A549 (cell line): ENCODE measurements at regions not wholly inside any gene's neighbourhood (a gene's known extent, or its start where the extent isn't known, plus 50 kb on each side); places are given as distances from the start of the nearest gene placed in this dataset.

Source experiments
- CBX2 ChIP-seq: fragments of 200-600 bp; sonication (generic); IDR thresholded peaks from 2 replicates; pipeline ENCODE4 v1.6.1; 2016; ENCODE audit warnings: low read depth, mild to moderate bottlenecking, borderline replicate concordance
- CEBPB ChIP-seq, 2 experiments: fragments of >200 bp in 1 of 2; sonication (Bioruptor Twin) in 1 of 2; formaldehyde crosslinking in 1 of 2; IDR thresholded peaks; 2 replicates each; pipeline ENCODE4 v1.6.1; 2012 to 2016
- EHMT2 ChIP-seq: fragments of 200-600 bp; sonication (generic); IDR thresholded peaks from 2 replicates; pipeline ENCODE4 v1.6.1; 2016; ENCODE audit warnings: antibody characterized with exemption, low read depth, mild to moderate bottlenecking, moderate library complexity
- EP300 ChIP-seq, 2 experiments: fragments of >200 bp; sonication (Bioruptor Twin); formaldehyde crosslinking; IDR thresholded peaks; 2 replicates in 1 of 2; 3 replicates in 1 of 2; pipeline ENCODE4 v1.6.1; 2016 to 2017
- HMGXB4 ChIP-seq: fragments of 250-450 bp; sonication (Bioruptor Pico); IDR thresholded peaks from 2 replicates; pipeline ENCODE4 v1.5.0; 2021; ENCODE audit warnings: mild to moderate bottlenecking, moderate library complexity, borderline replicate concordance
- JUN ChIP-seq, 2 experiments: fragments of >200 bp; sonication (Bioruptor Twin); formaldehyde crosslinking; IDR thresholded peaks; 2 replicates in 1 of 2; 3 replicates in 1 of 2; pipeline ENCODE4 v1.6.1; 2016 to 2017
- TF ChIP-seq, protein P1 (sequence below): fragments of >200 bp; sonication (Bioruptor Twin); formaldehyde crosslinking; IDR thresholded peaks from 3 replicates; pipeline ENCODE4 v1.5.1; 2016

DNA sequence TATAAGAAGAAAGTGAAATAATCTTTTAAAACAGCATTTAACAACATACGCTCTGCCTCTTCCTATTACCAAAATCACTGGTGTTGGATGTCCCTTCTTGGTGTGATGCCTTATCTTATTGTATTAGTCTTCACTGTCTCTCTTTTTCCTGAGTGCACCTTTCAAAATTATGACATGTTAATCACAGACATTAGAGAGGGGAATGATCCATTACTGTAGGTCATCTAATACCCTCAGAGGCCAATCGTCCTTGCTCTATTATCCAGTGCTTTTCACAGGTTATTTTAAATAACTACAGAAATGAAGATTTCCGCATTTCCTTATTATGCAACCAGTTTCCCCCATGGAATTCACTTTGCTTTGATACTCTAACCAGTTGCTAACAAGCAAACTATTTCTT lies 1292.7 kb downstream of the MAT2B start:
- TF ChIP-seq JUN (IDR thresholded peaks at IDR 0.05) (no peak), EP300 (IDR thresholded peaks at IDR 0.05) (no peak), CBX2 (no peak), HMGXB4 (CRISPR knock-in tag) (no peak), EHMT2 (no peak), CEBPB (IDR thresholded peaks at IDR 0.05) (no peak)
- TF ChIP-seq, protein P1, sequence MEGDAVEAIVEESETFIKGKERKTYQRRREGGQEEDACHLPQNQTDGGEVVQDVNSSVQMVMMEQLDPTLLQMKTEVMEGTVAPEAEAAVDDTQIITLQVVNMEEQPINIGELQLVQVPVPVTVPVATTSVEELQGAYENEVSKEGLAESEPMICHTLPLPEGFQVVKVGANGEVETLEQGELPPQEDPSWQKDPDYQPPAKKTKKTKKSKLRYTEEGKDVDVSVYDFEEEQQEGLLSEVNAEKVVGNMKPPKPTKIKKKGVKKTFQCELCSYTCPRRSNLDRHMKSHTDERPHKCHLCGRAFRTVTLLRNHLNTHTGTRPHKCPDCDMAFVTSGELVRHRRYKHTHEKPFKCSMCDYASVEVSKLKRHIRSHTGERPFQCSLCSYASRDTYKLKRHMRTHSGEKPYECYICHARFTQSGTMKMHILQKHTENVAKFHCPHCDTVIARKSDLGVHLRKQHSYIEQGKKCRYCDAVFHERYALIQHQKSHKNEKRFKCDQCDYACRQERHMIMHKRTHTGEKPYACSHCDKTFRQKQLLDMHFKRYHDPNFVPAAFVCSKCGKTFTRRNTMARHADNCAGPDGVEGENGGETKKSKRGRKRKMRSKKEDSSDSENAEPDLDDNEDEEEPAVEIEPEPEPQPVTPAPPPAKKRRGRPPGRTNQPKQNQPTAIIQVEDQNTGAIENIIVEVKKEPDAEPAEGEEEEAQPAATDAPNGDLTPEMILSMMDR = no peak
